ENCODE measurements at regions not wholly inside any gene's neighbourhood (a gene's known extent, or its start where the extent isn't known, plus 50 kb on each side); places are given as distances from the start of the nearest gene placed in this dataset.

GRCh38 chr5:96053063-96053735 is 91.5 kb upstream of the ELL2 start:
- no peaks in the 10 kb centered on the region for H3K4me1 ChIP-seq
- intact Hi-C loops (cut with DNase I; ENCODE audit: low total_unique reads), result no loop called here
- TF ChIP-seq EP300 (IDR thresholded peaks at IDR 0.05; ENCODE audit: low read depth) (no peak), POLR2AphosphoS5 (IDR thresholded peaks at IDR 0.05) (no peak), CTCF (IDR thresholded peaks at IDR 0.05) (no peak), POLR2A (IDR thresholded peaks at IDR 0.05) (no peak)
- H3K36me3 ChIP-seq, result no peaks in the 10 kb centered on the region
- DNase-seq, result no peak
- H3K9me3 ChIP-seq, result no peaks in the 10 kb centered on the region
- in situ Hi-C loops (cut with MboI; ENCODE audit: low pct_ligation_motif_present in 1 of 4, low pct_unique_long_range_greater_than_20kb in 1 of 4, low sequenced_read_pairs in 3 of 4), result no loop called here
- H3K27me3 ChIP-seq, result no peaks in the 10 kb centered on the region
- H3K27ac ChIP-seq, result no peak overlapping the region
- no peak overlapping the region for H3K4me3 ChIP-seq
- WGBS, 2 donors (ENCODE audit: low coverage in 1 of 2), result 90% methylated on average over 3 of the region's 3 CpGs

- Histone ChIP-seq H3K4me3 (no peak overlapping the region), H3K36me3 (no peaks in the 10 kb centered on the region), H3K27me3 (no peaks in the 10 kb centered on the region), H3K27ac (no peak overlapping the region), H3K4me1 (no peaks in the 10 kb centered on the region), H3K9me3 (no peaks in the 10 kb centered on the region)
- WGBS, 2 donors (ENCODE audit: low coverage in 1 of 2), result 91 to 92% methylated on average over 1 of the region's 1 CpG
- in situ Hi-C loops (cut with MboI; ENCODE audit: low pct_ligation_motif_present in 1 of 4, low pct_unique_long_range_greater_than_20kb in 1 of 4, low sequenced_read_pairs in 3 of 4), result no loop called here
- TF ChIP-seq EP300 (IDR thresholded peaks at IDR 0.05; ENCODE audit: low read depth) (no peak), POLR2A (IDR thresholded peaks at IDR 0.05) (no peak), POLR2AphosphoS5 (IDR thresholded peaks at IDR 0.05) (no peak), CTCF (IDR thresholded peaks at IDR 0.05) (no peak)
- no peak for DNase-seq
- intact Hi-C loops (cut with DNase I; ENCODE audit: low total_unique reads), result no loop called here
Measured at GRCh38 chr5:96052374-96052773, 90.7 kb upstream of the ELL2 start.

GRCh38 chr5:96051401-96051830 is 89.8 kb upstream of the ELL2 start:
- Histone ChIP-seq H3K4me1 (no peaks in the 10 kb centered on the region), H3K9me3 (no peaks in the 10 kb centered on the region), H3K27me3 (no peaks in the 10 kb centered on the region), H3K27ac (no peak overlapping the region), H3K36me3 (no peaks in the 10 kb centered on the region), H3K4me3 (no peak overlapping the region)
- in situ Hi-C loops (cut with MboI; ENCODE audit: low pct_ligation_motif_present in 1 of 4, low pct_unique_long_range_greater_than_20kb in 1 of 4, low sequenced_read_pairs in 3 of 4), result no loop called here
- intact Hi-C loops (cut with DNase I; ENCODE audit: low total_unique reads), result no loop called here
- no peak for TF ChIP-seq CTCF (IDR thresholded peaks at IDR 0.05)
- no peak for TF ChIP-seq POLR2AphosphoS5 (IDR thresholded peaks at IDR 0.05)
- TF ChIP-seq POLR2A (IDR thresholded peaks at IDR 0.05), result no peak
- TF ChIP-seq EP300 (IDR thresholded peaks at IDR 0.05; ENCODE audit: low read depth), result no peak
- DNase-seq, result no peak
- 63 to 88% methylated on average over 3 to 4 of the region's 4 CpGs for WGBS, 2 donors (ENCODE audit: low coverage in 1 of 2)

GRCh38 chr5:96050273-96050880 is 88.7 kb upstream of the ELL2 start:
- WGBS, 2 donors (ENCODE audit: low coverage in 1 of 2), result 87 to 89% methylated on average over 7 of the region's 7 CpGs
- DNase-seq, result no peak
- H3K36me3 ChIP-seq, result no peaks in the 10 kb centered on the region
- in situ Hi-C loops (cut with MboI; ENCODE audit: low pct_ligation_motif_present in 1 of 4, low pct_unique_long_range_greater_than_20kb in 1 of 4, low sequenced_read_pairs in 3 of 4), result no loop called here
- TF ChIP-seq EP300 (IDR thresholded peaks at IDR 0.05; ENCODE audit: low read depth) (no peak), POLR2AphosphoS5 (IDR thresholded peaks at IDR 0.05) (no peak), CTCF (IDR thresholded peaks at IDR 0.05) (no peak), POLR2A (IDR thresholded peaks at IDR 0.05) (no peak)
- intact Hi-C loops (cut with DNase I; ENCODE audit: low total_unique reads), result no loop called here
- H3K9me3 ChIP-seq, result no peaks in the 10 kb centered on the region
- H3K4me3 ChIP-seq, result no peak overlapping the region
- H3K27me3 ChIP-seq, result no peaks in the 10 kb centered on the region
- H3K4me1 ChIP-seq, result no peaks in the 10 kb centered on the region
- H3K27ac ChIP-seq, result no peak overlapping the region
